ENCODE measurements at regions not wholly inside any gene's neighbourhood (a gene's known extent, or its start where the extent isn't known, plus 50 kb on each side); places are given as distances from the start of the nearest gene placed in this dataset.
"Not testable (repeated sequence)": the region's sequence is repeated elsewhere in the genome, so short reads cannot be mapped to it uniquely, and the experiment has no call there.

DNA sequence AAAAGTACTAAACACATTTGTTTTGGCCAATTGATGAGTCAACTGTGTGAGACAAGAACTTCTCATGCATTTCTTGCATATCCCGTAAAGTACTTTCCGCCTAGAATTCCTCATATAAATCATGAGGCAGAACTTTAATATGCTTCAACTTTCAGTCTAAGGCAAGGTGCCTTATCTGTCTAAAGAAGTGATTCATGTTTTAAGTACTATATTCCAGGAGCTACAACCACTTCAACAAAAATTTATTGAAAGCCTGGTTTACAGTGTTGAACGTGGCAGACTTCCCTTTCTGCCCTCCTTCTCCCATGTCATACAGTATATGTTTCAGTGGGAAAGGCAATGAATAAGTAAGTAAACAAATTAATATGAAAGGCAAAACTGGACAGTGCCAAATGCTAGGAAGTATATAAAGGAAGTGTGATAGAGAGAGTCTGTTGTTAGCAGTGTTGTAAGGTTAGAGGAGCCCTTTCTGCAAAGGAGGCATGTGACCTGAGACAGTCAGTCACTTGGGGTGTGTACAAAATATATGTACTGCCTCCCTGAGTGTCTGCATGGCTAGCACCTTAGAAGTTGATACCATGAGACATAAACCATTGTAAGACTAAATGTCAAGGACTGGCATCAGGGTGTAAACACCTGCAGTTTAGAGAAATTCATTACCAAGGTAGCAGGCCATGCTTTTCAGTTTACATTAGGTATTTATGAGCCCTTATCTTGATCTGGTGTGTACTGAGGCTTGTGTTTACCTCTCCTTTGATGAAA, 362.2 kb downstream of the SRGAP2C start:
- Histone ChIP-seq H3K27me3 (ENCODE audit: insufficient read depth, low read length, poor library complexity) (no peaks in the 10 kb centered on the region), H3K9me3 (ENCODE audit: insufficient read depth, low read length, severe bottlenecking) (no peaks in the 10 kb centered on the region), H2AFZ (ENCODE audit: low read depth, low read length) (0 out of 2 replicates have a peak overlapping the region, but pooled peaks have one; percentile 16), H3K4me1 (ENCODE audit: insufficient read depth, low read length) (peaks cover 32% of the 10 kb centered on the region), H3K4me3 (ENCODE audit: low read depth in 1 of 2, low read length in 2 of 2) (no peak overlapping the region), H4K20me1 (ENCODE audit: insufficient read depth, low read length) (no peaks in the 10 kb centered on the region), H3K27ac (ENCODE audit: low read length) (peak overlapping the region; percentile 44; the same call in 1 of the 2 replicates), H3K79me2 (ENCODE audit: insufficient read depth, low read length) (no peaks in the 10 kb centered on the region), H3K36me3 (ENCODE audit: insufficient read depth, low read length) (no peaks in the 10 kb centered on the region), H3K9ac (ENCODE audit: low read depth, low read length) (no peak overlapping the region), H3K4me2 (ENCODE audit: insufficient read depth, low read length) (no peak overlapping the region)
- ATAC-seq (ENCODE audit: insufficient read depth, low read depth) = peak; percentile 29; the same call in 1 of the 3 replicates
- TF ChIP-seq, protein P1, sequence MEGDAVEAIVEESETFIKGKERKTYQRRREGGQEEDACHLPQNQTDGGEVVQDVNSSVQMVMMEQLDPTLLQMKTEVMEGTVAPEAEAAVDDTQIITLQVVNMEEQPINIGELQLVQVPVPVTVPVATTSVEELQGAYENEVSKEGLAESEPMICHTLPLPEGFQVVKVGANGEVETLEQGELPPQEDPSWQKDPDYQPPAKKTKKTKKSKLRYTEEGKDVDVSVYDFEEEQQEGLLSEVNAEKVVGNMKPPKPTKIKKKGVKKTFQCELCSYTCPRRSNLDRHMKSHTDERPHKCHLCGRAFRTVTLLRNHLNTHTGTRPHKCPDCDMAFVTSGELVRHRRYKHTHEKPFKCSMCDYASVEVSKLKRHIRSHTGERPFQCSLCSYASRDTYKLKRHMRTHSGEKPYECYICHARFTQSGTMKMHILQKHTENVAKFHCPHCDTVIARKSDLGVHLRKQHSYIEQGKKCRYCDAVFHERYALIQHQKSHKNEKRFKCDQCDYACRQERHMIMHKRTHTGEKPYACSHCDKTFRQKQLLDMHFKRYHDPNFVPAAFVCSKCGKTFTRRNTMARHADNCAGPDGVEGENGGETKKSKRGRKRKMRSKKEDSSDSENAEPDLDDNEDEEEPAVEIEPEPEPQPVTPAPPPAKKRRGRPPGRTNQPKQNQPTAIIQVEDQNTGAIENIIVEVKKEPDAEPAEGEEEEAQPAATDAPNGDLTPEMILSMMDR (IDR thresholded peaks at IDR 0.05; ENCODE audit: borderline replicate concordance, extremely low read depth, low read length, poor library complexity, severe bottlenecking) = peak; percentile 17
- no peak for TF ChIP-seq EZH2 (IDR thresholded peaks at IDR 0.05; ENCODE audit: borderline replicate concordance, low read depth, low read length, severe bottlenecking)
- no peak for DNase-seq

DNA sequence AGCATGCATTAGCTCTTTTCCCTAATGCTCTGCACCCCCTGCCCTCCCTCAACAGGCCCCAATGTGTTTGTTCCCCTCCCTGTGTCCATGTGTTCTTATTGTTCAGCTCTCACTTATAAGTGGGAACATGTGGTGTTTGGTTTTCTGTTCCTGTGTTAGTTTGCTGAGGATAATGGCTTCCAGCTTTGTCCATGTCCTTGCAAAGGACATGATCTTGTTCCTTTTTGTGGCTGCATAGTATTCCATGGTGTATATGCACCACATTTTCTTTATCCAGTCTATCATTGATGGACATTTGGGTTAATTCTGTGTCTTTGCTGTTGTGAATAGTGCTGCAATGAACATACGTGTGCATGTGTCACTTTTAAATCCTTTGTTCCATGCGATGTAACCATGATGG, 363.0 kb downstream of the SRGAP2C start:
- H3K36me3 ChIP-seq (ENCODE audit: insufficient read depth, low read length); ATAC-seq (ENCODE audit: insufficient read depth, low read depth); H4K20me1 ChIP-seq (ENCODE audit: insufficient read depth, low read length); H3K4me3 ChIP-seq (ENCODE audit: low read depth in 1 of 2, low read length in 2 of 2); H3K4me2 ChIP-seq (ENCODE audit: insufficient read depth, low read length); H3K27me3 ChIP-seq (ENCODE audit: insufficient read depth, low read length, poor library complexity); H3K9me3 ChIP-seq (ENCODE audit: insufficient read depth, low read length, severe bottlenecking); DNase-seq; H3K79me2 ChIP-seq (ENCODE audit: insufficient read depth, low read length); H2AFZ ChIP-seq (ENCODE audit: low read depth, low read length); H3K9ac ChIP-seq (ENCODE audit: low read depth, low read length); H3K27ac ChIP-seq (ENCODE audit: low read length): not testable (repeated sequence)
- H3K4me1 ChIP-seq (ENCODE audit: insufficient read depth, low read length) = peaks cover 39% of the 10 kb centered on the region

DNA sequence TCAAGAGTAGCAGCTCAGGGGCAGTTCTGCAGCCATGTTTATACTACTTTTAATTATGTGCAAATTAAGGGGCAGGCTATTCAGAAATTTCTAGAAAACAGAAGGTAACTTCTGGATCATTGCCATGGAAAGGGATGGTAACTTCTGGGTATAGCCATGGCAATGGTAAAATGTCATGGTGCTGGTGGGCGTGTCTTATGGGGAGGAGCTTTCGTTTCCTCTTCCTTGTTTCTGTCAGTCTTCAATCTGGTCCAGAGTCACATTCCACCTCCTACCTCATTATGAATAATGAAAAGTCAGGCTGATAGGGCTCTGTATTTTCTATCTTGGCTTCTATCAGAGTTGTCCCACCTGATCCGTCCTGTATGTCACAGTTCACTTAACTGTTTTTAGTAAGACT, 366.0 kb downstream of the SRGAP2C start:
- not testable (repeated sequence) for H4K20me1 ChIP-seq (ENCODE audit: insufficient read depth, low read length); H3K27me3 ChIP-seq (ENCODE audit: insufficient read depth, low read length, poor library complexity); H3K4me3 ChIP-seq (ENCODE audit: low read depth in 1 of 2, low read length in 2 of 2); H3K36me3 ChIP-seq (ENCODE audit: insufficient read depth, low read length); H3K9me3 ChIP-seq (ENCODE audit: insufficient read depth, low read length, severe bottlenecking); H3K79me2 ChIP-seq (ENCODE audit: insufficient read depth, low read length); H2AFZ ChIP-seq (ENCODE audit: low read depth, low read length)
- Histone ChIP-seq H3K4me2 (ENCODE audit: insufficient read depth, low read length) (peak overlapping the region; percentile 37; the same call in 1 of the 2 replicates), H3K27ac (ENCODE audit: low read length) (peak overlapping the region; percentile 55), H3K9ac (ENCODE audit: low read depth, low read length) (peak overlapping the region; percentile 20; the same call in 1 of the 2 replicates), H3K4me1 (ENCODE audit: insufficient read depth, low read length) (peaks cover 41% of the 10 kb centered on the region)
- DNase-seq = peak; percentile 35
- 0 out of 3 replicates have a peak, but pooled peaks have one; percentile 5 for ATAC-seq (ENCODE audit: insufficient read depth, low read depth)

DNA sequence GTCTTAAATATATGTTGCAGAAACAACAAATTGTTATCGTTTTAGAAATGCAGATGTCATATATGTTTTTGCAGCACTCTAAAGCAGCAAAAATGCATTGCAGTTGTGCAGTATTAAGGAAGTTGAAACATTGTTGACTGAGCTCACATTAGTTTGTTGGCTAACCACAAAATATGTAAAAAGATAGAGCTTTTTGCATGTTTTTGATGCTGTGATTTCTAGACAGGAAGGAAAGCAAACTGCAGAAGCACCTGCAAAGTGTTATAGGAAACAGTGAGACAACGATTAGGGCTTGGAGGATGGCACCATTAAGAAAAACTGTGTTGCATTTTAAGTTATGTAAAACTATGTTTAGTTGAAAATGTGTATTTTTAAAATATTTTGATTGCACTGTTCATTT, 366.7 kb downstream of the SRGAP2C start:
- H4K20me1 ChIP-seq (ENCODE audit: insufficient read depth, low read length); H2AFZ ChIP-seq (ENCODE audit: low read depth, low read length); H3K27me3 ChIP-seq (ENCODE audit: insufficient read depth, low read length, poor library complexity); H3K4me3 ChIP-seq (ENCODE audit: low read depth in 1 of 2, low read length in 2 of 2); H3K9me3 ChIP-seq (ENCODE audit: insufficient read depth, low read length, severe bottlenecking); H3K79me2 ChIP-seq (ENCODE audit: insufficient read depth, low read length); H3K36me3 ChIP-seq (ENCODE audit: insufficient read depth, low read length): not testable (repeated sequence)
- Histone ChIP-seq H3K9ac (ENCODE audit: low read depth, low read length) (peak overlapping the region; percentile 20; the same call in 1 of the 2 replicates), H3K27ac (ENCODE audit: low read length) (peak overlapping the region; percentile 78; the same call in 1 of the 2 replicates), H3K4me1 (ENCODE audit: insufficient read depth, low read length) (peaks cover 39% of the 10 kb centered on the region), H3K4me2 (ENCODE audit: insufficient read depth, low read length) (peak overlapping the region; percentile 37; the same call in 1 of the 2 replicates)
- DNase-seq (peak; percentile 50), ATAC-seq (ENCODE audit: insufficient read depth, low read depth) (peak; percentile 96)

DNA sequence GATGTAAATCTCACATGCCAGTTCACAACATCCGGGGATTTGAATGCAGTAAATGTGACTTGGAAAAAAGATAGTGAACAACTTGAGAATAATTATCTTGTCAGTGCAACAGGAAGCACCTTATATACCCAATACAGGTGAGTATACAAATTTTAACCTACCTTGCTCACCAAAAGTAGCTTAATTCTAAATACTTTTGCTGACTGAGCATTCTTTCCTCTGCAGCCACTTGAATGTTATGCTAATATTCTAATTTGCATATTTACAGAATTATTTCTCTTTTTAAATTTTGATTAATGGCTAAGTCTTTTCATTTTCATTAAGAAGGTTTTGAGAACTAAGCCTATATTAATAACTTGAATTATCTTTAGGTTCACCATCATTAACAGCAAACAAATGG, 371.8 kb downstream of the SRGAP2C start:
- H3K4me2 ChIP-seq (ENCODE audit: insufficient read depth, low read length); H3K9ac ChIP-seq (ENCODE audit: low read depth, low read length); H4K20me1 ChIP-seq (ENCODE audit: insufficient read depth, low read length); DNase-seq; H2AFZ ChIP-seq (ENCODE audit: low read depth, low read length); ATAC-seq (ENCODE audit: insufficient read depth, low read depth); H3K79me2 ChIP-seq (ENCODE audit: insufficient read depth, low read length); H3K4me3 ChIP-seq (ENCODE audit: low read depth in 1 of 2, low read length in 2 of 2); H3K9me3 ChIP-seq (ENCODE audit: insufficient read depth, low read length, severe bottlenecking); H3K27me3 ChIP-seq (ENCODE audit: insufficient read depth, low read length, poor library complexity); H3K27ac ChIP-seq (ENCODE audit: low read length); H3K36me3 ChIP-seq (ENCODE audit: insufficient read depth, low read length): not testable (repeated sequence)
- peaks cover 17% of the 10 kb centered on the region for H3K4me1 ChIP-seq (ENCODE audit: insufficient read depth, low read length)

DNA sequence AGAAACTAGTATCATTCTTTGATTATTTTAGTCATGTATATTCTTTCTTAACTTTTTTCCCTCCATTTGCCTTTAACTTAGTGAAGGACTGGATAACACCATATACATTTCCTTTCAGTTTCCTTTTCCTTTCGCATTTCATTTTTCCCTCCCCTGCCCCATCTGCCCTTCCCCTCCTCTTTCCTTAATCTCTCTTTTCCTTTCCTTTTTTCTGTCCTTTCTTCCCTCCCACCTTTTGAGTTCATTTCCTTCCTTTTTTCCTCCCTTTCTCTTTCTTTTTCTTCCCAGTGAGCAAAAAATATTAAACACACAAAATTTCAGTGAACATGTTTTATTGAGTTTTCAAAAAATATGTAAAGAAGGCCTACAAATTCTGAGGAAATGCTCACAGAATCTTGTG, 373.3 kb downstream of the SRGAP2C start:
- not testable (repeated sequence) for H3K4me2 ChIP-seq (ENCODE audit: insufficient read depth, low read length); H3K27ac ChIP-seq (ENCODE audit: low read length); DNase-seq; H3K9me3 ChIP-seq (ENCODE audit: insufficient read depth, low read length, severe bottlenecking); H4K20me1 ChIP-seq (ENCODE audit: insufficient read depth, low read length); H3K27me3 ChIP-seq (ENCODE audit: insufficient read depth, low read length, poor library complexity); H3K4me3 ChIP-seq (ENCODE audit: low read depth in 1 of 2, low read length in 2 of 2); H3K36me3 ChIP-seq (ENCODE audit: insufficient read depth, low read length); ATAC-seq (ENCODE audit: insufficient read depth, low read depth); H3K79me2 ChIP-seq (ENCODE audit: insufficient read depth, low read length); H3K4me1 ChIP-seq (ENCODE audit: insufficient read depth, low read length); H3K9ac ChIP-seq (ENCODE audit: low read depth, low read length); H2AFZ ChIP-seq (ENCODE audit: low read depth, low read length)
